IPS-20b (cell line): ENCODE measurements at regions not wholly inside any gene's neighbourhood (a gene's known extent, or its start where the extent isn't known, plus 50 kb on each side); places are given as distances from the start of the nearest gene placed in this dataset.

Experiments
- H3K27ac ChIP-seq: one replicate; pipeline ENCODE4 v1.5.1; 2013; ENCODE audit warnings: low read length
- H3K27me3 ChIP-seq: 2 replicates; pipeline ENCODE4 v1.6.1; 2013; ENCODE audit warnings: mild to moderate bottlenecking, low read length, inconsistent platforms; ENCODE audit not compliant: insufficient read depth
- H3K36me3 ChIP-seq: 2 replicates; pipeline ENCODE4 v1.6.1; 2013; ENCODE audit warnings: low read depth, mild to moderate bottlenecking, inconsistent platforms, low read length, moderate library complexity; ENCODE audit not compliant: insufficient read depth
- H3K4me1 ChIP-seq: 2 replicates; pipeline ENCODE4 v1.6.1; 2013; ENCODE audit warnings: mild to moderate bottlenecking, control low read depth, inconsistent platforms, low read length, moderate library complexity; ENCODE audit not compliant: insufficient read depth
- H3K4me3 ChIP-seq: 2 replicates; pipeline ENCODE4 v1.5.1; 2013; ENCODE audit warnings: mild to moderate bottlenecking, low read length, inconsistent platforms
- H3K9ac ChIP-seq: 2 replicates; pipeline ENCODE4 v1.6.1; 2013; ENCODE audit warnings: low read depth, mild to moderate bottlenecking, inconsistent platforms, low read length, moderate library complexity
- H3K9me3 ChIP-seq: 2 replicates; pipeline ENCODE4 v1.6.1; 2013; ENCODE audit warnings: mild to moderate bottlenecking, low read depth, low read length, inconsistent platforms; ENCODE audit not compliant: insufficient read depth

GRCh38 chr3:5638550-5638949, 451.0 kb downstream of the EDEM1 start:
- H3K4me3 ChIP-seq, result no peak overlapping the region
- no peaks in the 10 kb centered on the region for H3K36me3 ChIP-seq
- H3K27me3 ChIP-seq, result no peaks in the 10 kb centered on the region
- H3K9ac ChIP-seq, result no peak overlapping the region
- H3K9me3 ChIP-seq, result peaks cover 2% of the 10 kb centered on the region; the same call in 1 of the 2 replicates
- no peaks in the 10 kb centered on the region for H3K4me1 ChIP-seq
- no peak overlapping the region for H3K27ac ChIP-seq

DNA sequence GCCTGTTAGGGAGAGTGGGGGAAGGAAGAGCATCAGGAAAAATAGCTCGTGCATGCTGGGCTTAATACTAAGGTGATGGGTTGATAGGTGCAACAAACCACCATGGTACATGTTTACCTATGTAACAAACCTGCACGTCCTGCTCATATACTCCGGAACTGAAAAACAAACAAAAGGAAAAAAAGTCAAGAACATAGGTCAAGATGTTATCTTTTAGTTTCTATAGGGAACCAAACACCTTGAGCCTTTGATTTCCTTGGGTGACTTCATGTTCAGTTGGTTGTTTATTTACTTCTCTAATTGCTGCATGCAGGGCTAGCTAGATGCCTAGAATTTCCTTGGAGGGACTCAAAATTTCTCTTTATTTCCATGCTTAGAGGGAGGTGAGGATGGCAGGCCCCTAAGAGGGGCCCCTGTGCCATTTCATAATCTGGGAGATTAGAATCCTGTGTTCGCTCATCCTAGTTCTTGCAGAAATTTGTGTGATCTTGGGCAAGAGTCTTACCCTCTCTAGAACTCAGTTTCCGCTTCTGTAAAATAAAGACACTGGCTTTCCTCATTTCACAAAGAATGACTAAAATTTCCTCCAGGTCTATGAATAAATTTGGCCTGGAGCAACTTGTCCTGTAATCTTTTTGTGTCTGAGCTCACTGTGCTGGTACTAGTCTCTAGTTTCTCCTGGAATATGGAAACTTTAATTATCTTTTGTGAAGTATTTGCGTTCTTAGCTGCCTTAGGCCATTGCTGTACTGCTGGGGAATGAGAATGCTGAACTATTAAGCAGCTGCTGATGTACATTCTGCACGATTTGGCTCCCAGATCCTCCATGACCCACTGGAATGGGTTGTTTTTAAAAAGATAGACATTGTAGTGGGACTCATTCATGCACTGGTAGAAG, 457.5 kb downstream of the EDEM1 start:
- Histone ChIP-seq H3K27ac (no peak overlapping the region), H3K9me3 (no peaks in the 10 kb centered on the region; the same call in 1 of the 2 replicates), H3K9ac (no peak overlapping the region), H3K27me3 (no peaks in the 10 kb centered on the region), H3K4me3 (no peak overlapping the region), H3K36me3 (no peaks in the 10 kb centered on the region), H3K4me1 (no peaks in the 10 kb centered on the region)

- Histone ChIP-seq H3K36me3 (no peaks in the 10 kb centered on the region), H3K9me3 (no peaks in the 10 kb centered on the region; the same call in 1 of the 2 replicates), H3K9ac (no peak overlapping the region), H3K27ac (no peak overlapping the region), H3K4me3 (no peak overlapping the region), H3K27me3 (no peaks in the 10 kb centered on the region), H3K4me1 (no peaks in the 10 kb centered on the region)
These were observed 458.3 kb downstream of the EDEM1 start for GRCh38 chr3:5645692-5646410.

DNA sequence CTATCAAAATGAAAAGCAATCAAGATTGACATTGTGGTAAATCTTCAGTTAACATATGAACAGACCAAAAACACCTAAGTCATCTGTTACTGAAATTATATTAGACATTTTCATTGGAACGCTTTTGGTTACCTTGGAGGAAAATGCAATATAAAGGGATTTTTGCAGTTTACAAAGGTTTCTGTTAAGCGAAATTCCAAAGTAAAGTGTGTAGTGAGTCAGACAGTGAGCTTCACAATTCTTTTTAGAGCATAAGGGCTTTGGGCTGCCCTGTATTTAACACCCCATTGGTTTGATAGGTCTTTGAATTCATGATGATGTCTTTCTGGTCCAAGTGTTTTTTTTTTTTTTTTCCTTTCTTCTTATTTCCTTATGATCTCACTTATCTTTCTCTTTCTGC, 462.8 kb downstream of the EDEM1 start:
- H3K27me3 ChIP-seq, result no peaks in the 10 kb centered on the region
- H3K36me3 ChIP-seq, result no peaks in the 10 kb centered on the region
- no peaks in the 10 kb centered on the region for H3K4me1 ChIP-seq
- H3K27ac ChIP-seq, result no peak overlapping the region
- H3K4me3 ChIP-seq, result no peak overlapping the region
- no peak overlapping the region for H3K9ac ChIP-seq
- no peaks in the 10 kb centered on the region; the same call in 1 of the 2 replicates for H3K9me3 ChIP-seq

DNA sequence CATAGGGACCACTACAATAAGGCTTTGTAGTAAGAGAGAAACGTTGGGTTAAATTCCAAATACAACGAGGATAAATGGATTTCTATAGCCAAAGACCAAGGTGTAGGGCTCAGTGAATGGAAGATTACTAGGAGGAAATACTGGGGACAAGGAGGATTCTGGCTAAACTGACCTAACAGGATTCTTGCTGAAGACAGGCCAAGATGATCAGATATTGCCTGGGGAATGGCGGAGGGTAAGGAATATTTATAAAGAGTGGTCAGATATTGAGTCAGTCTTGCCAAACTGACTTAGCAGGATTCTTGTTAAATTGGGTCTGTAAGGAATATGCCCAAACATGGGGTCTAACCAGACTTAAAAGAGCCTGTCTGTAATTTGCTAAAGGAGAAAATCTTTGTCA, 463.8 kb downstream of the EDEM1 start:
- Histone ChIP-seq H3K27me3 (no peaks in the 10 kb centered on the region), H3K4me1 (no peaks in the 10 kb centered on the region), H3K4me3 (no peak overlapping the region), H3K36me3 (no peaks in the 10 kb centered on the region), H3K9ac (no peak overlapping the region), H3K9me3 (0 out of 2 replicates have a peak, but pooled peaks cover 4% of the 10 kb centered on the region), H3K27ac (no peak overlapping the region)

DNA sequence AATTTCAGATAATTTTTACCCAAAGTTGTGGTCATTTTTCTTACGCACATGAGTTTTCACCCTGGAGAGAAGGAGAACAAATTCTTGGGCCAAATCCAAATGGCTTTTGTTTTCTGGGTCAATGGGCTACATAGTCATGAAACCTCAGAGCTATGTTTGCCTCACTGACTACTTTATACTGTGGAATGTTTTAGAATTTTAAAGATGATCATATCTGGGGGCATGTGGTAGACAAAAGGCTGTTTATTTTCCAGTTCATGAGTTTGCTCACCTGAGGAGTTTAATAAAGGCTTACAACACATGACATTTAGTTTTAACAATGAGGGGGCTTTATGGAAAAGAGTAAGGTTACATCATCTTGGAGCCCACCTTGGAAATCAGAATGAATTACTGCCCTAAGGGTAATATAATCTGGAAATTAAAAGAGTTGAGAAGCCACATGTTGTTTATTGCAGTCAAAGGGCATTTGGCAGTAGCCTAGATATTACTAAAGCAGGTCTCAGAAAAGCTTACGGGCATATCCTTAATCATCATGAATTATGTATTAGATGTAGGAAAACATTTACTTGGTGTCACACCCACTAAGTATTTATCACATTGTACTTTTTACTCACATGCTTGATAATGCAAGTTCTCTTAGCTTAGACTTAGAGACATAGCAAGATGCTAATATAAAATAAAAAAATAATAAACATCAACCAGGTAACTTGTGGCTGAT, 466.1 kb downstream of the EDEM1 start:
- H3K36me3 ChIP-seq, result no peaks in the 10 kb centered on the region
- no peaks in the 10 kb centered on the region for H3K27me3 ChIP-seq
- no peak overlapping the region for H3K9ac ChIP-seq
- no peak overlapping the region for H3K4me3 ChIP-seq
- no peak overlapping the region for H3K27ac ChIP-seq
- H3K9me3 ChIP-seq, result peaks cover 17% of the 10 kb centered on the region; the same call in 1 of the 2 replicates
- no peaks in the 10 kb centered on the region for H3K4me1 ChIP-seq

- Histone ChIP-seq H3K4me1 (no peaks in the 10 kb centered on the region), H3K36me3 (no peaks in the 10 kb centered on the region), H3K27ac (no peak overlapping the region), H3K9me3 (peaks cover 17% of the 10 kb centered on the region; the same call in 1 of the 2 replicates), H3K4me3 (no peak overlapping the region), H3K27me3 (no peaks in the 10 kb centered on the region), H3K9ac (no peak overlapping the region)
These were observed 469.6 kb downstream of the EDEM1 start for GRCh38 chr3:5657106-5657505.

GRCh38 chr3:5663601-5664000, 476.1 kb downstream of the EDEM1 start:
- H3K27ac ChIP-seq, result no peak overlapping the region
- H3K4me3 ChIP-seq, result no peak overlapping the region
- no peak overlapping the region for H3K9ac ChIP-seq
- H3K9me3 ChIP-seq, result peaks cover 31% of the 10 kb centered on the region; the same call in 1 of the 2 replicates
- H3K27me3 ChIP-seq, result no peaks in the 10 kb centered on the region
- H3K4me1 ChIP-seq, result no peaks in the 10 kb centered on the region
- no peaks in the 10 kb centered on the region for H3K36me3 ChIP-seq

DNA sequence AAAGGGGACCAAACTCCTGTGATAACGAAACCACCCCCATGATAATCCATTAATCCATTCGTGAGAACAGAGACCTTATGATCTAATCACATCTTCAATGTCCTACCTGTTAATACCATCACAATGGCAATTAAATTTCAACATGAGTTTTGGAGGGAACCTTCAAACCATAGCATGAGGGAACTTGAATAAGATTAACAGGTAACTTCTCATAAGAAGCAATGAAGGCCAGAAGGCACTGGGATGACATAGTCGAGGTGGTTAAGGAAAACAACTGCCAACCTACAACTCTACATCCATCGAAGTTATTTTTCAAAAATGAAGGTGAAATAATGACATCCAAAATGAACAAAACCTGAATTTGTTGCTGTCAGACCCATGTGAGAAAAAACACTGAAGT, 478.9 kb downstream of the EDEM1 start:
- H3K36me3 ChIP-seq, result no peaks in the 10 kb centered on the region
- no peak overlapping the region for H3K4me3 ChIP-seq
- H3K9ac ChIP-seq, result no peak overlapping the region
- H3K27me3 ChIP-seq, result no peaks in the 10 kb centered on the region
- H3K9me3 ChIP-seq, result peaks cover 31% of the 10 kb centered on the region; the same call in 1 of the 2 replicates
- no peak overlapping the region for H3K27ac ChIP-seq
- H3K4me1 ChIP-seq, result no peaks in the 10 kb centered on the region

- Histone ChIP-seq H3K4me3 (no peak overlapping the region), H3K9ac (no peak overlapping the region), H3K4me1 (no peaks in the 10 kb centered on the region)
These were observed 486.0 kb downstream of the EDEM1 start for GRCh38 chr3:5673521-5673920.

GRCh38 chr3:5675319-5675718, 487.8 kb downstream of the EDEM1 start:
- no peaks in the 10 kb centered on the region for H3K9me3 ChIP-seq
- H3K9ac ChIP-seq, result no peak overlapping the region
- H3K27me3 ChIP-seq, result no peaks in the 10 kb centered on the region
- H3K36me3 ChIP-seq, result no peaks in the 10 kb centered on the region
- no peak overlapping the region for H3K27ac ChIP-seq
- H3K4me3 ChIP-seq, result no peak overlapping the region
- H3K4me1 ChIP-seq, result no peaks in the 10 kb centered on the region

More at GRCh38 chr3:5673521-5673920, 486.0 kb downstream of the EDEM1 start:
- Histone ChIP-seq H3K27ac (no peak overlapping the region), H3K9me3 (no peaks in the 10 kb centered on the region), H3K27me3 (no peaks in the 10 kb centered on the region), H3K36me3 (no peaks in the 10 kb centered on the region)
